HCT116 (cell line): ENCODE measurements at regions not wholly inside any gene's neighbourhood (a gene's known extent, or its start where the extent isn't known, plus 50 kb on each side); places are given as distances from the start of the nearest gene placed in this dataset.

Experiments
- ATAC-seq: fragments of 200-7000 bp; cut with Tn5 transposase; 2 replicates; pipeline ENCODE4 v1.9.1; 2020; ENCODE audit warnings: mild to moderate bottlenecking, moderate library complexity
- BruUV-seq: library from RNA; stranded (reverse); fragments of 400-500 nt; replicated peaks from 2 replicates; lab custom pipeline; 2021; lab: Mats Ljungman, UMichigan
- CTCF ChIA-PET: fragments of 300-600 bp; sonication (Branson Sonifier 250); formaldehyde crosslinking; loops from one replicate; lab custom pipeline; 2021; ENCODE audit warnings: antibody characterized with exemption; lab: Charles Lee
- POLR2A ChIA-PET: fragments of 300-600, 350-600 bp; sonication (Branson Sonifier 250); formaldehyde crosslinking; loops from one replicate; lab custom pipeline; 2021; ENCODE audit warnings: antibody characterized with exemption; lab: Charles Lee
- RAD21 ChIA-PET, 2 experiments: fragments of 300-600 bp; sonication (Branson Sonifier 250); formaldehyde crosslinking; loops; one replicate each; lab custom pipeline; 2023; ENCODE audit warnings: low total read pairs in 2 of 2; ENCODE audit not compliant: uncharacterized antibody in 2 of 2, unreplicated experiment in 2 of 2, low non-redundant PET in 1 of 2; lab: Charles Lee
- DNase-seq: peaks from one replicate; pipeline ENCODE4 v3.0.0-alpha.2; 2010; ENCODE audit warnings: low read depth, low spot score
- H2AFZ ChIP-seq: fragments of 200-600 bp; shearing (Covaris generic), sonication (generic); 2 replicates; pipeline ENCODE4 v1.6.1; 2017; ENCODE audit warnings: low read depth, mixed run types, mixed read lengths, antibody characterized with exemption, low read length; ENCODE audit not compliant: poor library complexity, severe bottlenecking
- H3K27ac ChIP-seq: 2 replicates; pipeline ENCODE4 v1.5.1; 2012; ENCODE audit warnings: low read depth, low read length
- H3K27me3 ChIP-seq: fragments of 200-600 bp; sonication (generic); 2 replicates; pipeline ENCODE4 v1.6.1; 2016; ENCODE audit warnings: mixed run types, low read length, mixed read lengths; ENCODE audit not compliant: insufficient read depth
- H3K36me3 ChIP-seq, 2 experiments: fragments of 200-500 bp in 1 of 2; fragments of 200-600 bp in 1 of 2; sonication (Bioruptor generic) in 1 of 2; sonication (generic) in 1 of 2; 2 replicates each; pipeline versions ENCODE4 v1.5.1 to v1.6.1; 2014 to 2016; ENCODE audit warnings: low read length in 2 of 2, inconsistent platforms in 1 of 2, mixed read lengths in 1 of 2, mixed run types in 1 of 2; ENCODE audit not compliant: insufficient read depth in 2 of 2, control insufficient read depth in 1 of 2
- H3K4me1 ChIP-seq, 2 experiments: fragments of 200-600 bp in 1 of 2; sonication (generic) in 1 of 2; 2 replicates each; pipeline versions ENCODE4 v1.5.1 to v1.6.1; 2012 to 2017; ENCODE audit warnings: low read length in 2 of 2, inconsistent platforms in 1 of 2, mild to moderate bottlenecking in 1 of 2, mixed read lengths in 1 of 2, mixed run types in 1 of 2, moderate library complexity in 1 of 2; ENCODE audit not compliant: insufficient read depth in 2 of 2, control insufficient read depth in 1 of 2
- H3K4me2 ChIP-seq: fragments of 200-600 bp; sonication (generic); 2 replicates; pipeline ENCODE4 v1.6.1; 2017; ENCODE audit warnings: mixed run types, low read length, mixed read lengths
- H3K4me3 ChIP-seq, 2 experiments: fragments of 200-600 bp in 1 of 2; sonication (generic) in 1 of 2; replicated peaks in 1 of 2; 2 replicates each; pipeline ENCODE4 v1.5.1; 2011 to 2016; ENCODE audit warnings: low read length in 2 of 2, control low read depth in 1 of 2, low read depth in 1 of 2, mild to moderate bottlenecking in 1 of 2, mixed read lengths in 1 of 2, mixed run types in 1 of 2
- H3K79me2 ChIP-seq: fragments of 200-600 bp; sonication (generic); 2 replicates; pipeline ENCODE4 v1.6.1; 2017; ENCODE audit warnings: mild to moderate bottlenecking, mixed run types, low read length, moderate library complexity, mixed read lengths; ENCODE audit not compliant: insufficient read depth
- H3K9ac ChIP-seq: fragments of 200-600 bp; sonication (generic); 2 replicates; pipeline ENCODE4 v1.6.1; 2016; ENCODE audit warnings: low read length, mixed read lengths
- H3K9me2 ChIP-seq: fragments of 200-600 bp; sonication (generic), shearing (Covaris generic); 2 replicates; pipeline ENCODE4 v1.6.1; 2017; ENCODE audit warnings: mixed run types, mild to moderate bottlenecking, moderate library complexity; ENCODE audit not compliant: insufficient read depth
- H3K9me3 ChIP-seq, 2 experiments: fragments of 200-500 bp in 1 of 2; fragments of 200-600 bp in 1 of 2; sonication (Bioruptor generic) in 1 of 2; sonication (generic) in 1 of 2; 2 replicates each; pipeline ENCODE4 v1.6.1; 2014 to 2017; ENCODE audit warnings: low read length in 2 of 2, mixed read lengths in 2 of 2, inconsistent platforms in 1 of 2, low read depth in 1 of 2, mild to moderate bottlenecking in 1 of 2, mixed run types in 1 of 2, moderate library complexity in 1 of 2; ENCODE audit not compliant: control insufficient read depth in 1 of 2, insufficient read depth in 1 of 2
- H4K20me1 ChIP-seq: fragments of 200-600 bp; sonication (generic), shearing (Covaris generic); 2 replicates; pipeline ENCODE4 v1.6.1; 2017; ENCODE audit warnings: mixed run types, mild to moderate bottlenecking, moderate library complexity; ENCODE audit not compliant: insufficient read depth
- CEBPB ChIP-seq: IDR thresholded peaks from 2 replicates; pipeline ENCODE4 v1.6.1; 2012; ENCODE audit warnings: low read depth
- CTCF ChIP-seq, 3 experiments: fragments of 200-600 bp in 1 of 3; sonication (generic) in 1 of 3; IDR thresholded peaks in 2 of 3; conservative IDR thresholded peaks in 1 of 3; 2 replicates each; pipeline ENCODE4 v1.5.1; 2012 to 2017; ENCODE audit warnings: low read depth in 2 of 3, low read length in 2 of 3, antibody characterized with exemption in 1 of 3, borderline replicate concordance in 1 of 3, control low read depth in 1 of 3, mild to moderate bottlenecking in 1 of 3, mixed read lengths in 1 of 3, mixed run types in 1 of 3, moderate library complexity in 1 of 3; ENCODE audit not compliant: insufficient read depth in 1 of 3
- EZH2 ChIP-seq: fragments of 200-600 bp; sonication (generic); IDR thresholded peaks from 2 replicates; pipeline ENCODE4 v1.6.1; 2017; ENCODE audit warnings: antibody characterized with exemption, mixed run types
- EZH2phosphoT487 ChIP-seq: fragments of 200-600 bp; IDR thresholded peaks from 2 replicates; pipeline ENCODE4 v1.6.1; 2018; ENCODE audit warnings: antibody characterized with exemption, borderline replicate concordance
- POLR2A ChIP-seq: IDR thresholded peaks from 2 replicates; pipeline ENCODE4 v1.7.0; 2011; ENCODE audit warnings: borderline replicate concordance; ENCODE audit not compliant: insufficient read depth, insufficient read length; ENCODE audit errors: extremely low read depth
- POLR2AphosphoS5 ChIP-seq: IDR thresholded peaks from 2 replicates; pipeline ENCODE4 v1.6.1; 2011; ENCODE audit warnings: mild to moderate bottlenecking, low read depth, low read length, moderate library complexity
- YY1 ChIP-seq: IDR thresholded peaks from 2 replicates; pipeline ENCODE4 v1.6.1; 2011; ENCODE audit warnings: low read length, low read depth, moderate library complexity, mild to moderate bottlenecking; ENCODE audit not compliant: insufficient replicate concordance; ENCODE audit errors: extremely low read depth
- ZFX ChIP-seq: fragments of 450-650 bp; IDR thresholded peaks from 2 replicates; pipeline ENCODE4 v1.6.1; 2017
- ZNF274 ChIP-seq: fragments of 200-500 bp; sonication (Bioruptor generic); IDR thresholded peaks from 2 replicates; pipeline ENCODE4 v1.6.1; 2014; ENCODE audit warnings: mild to moderate bottlenecking, low read depth, low read length, inconsistent platforms
- intact Hi-C: fragments of 100-400 bp; cut with micrococcal nuclease; formaldehyde crosslinking; loops from 2 replicates; pipeline ENCODE4 v1.10.0; 2022
- TF ChIP-seq, protein P1 (sequence below): IDR thresholded peaks from 2 replicates; pipeline ENCODE4 v1.6.1; 2011; ENCODE audit warnings: mild to moderate bottlenecking, low read length, moderate library complexity; ENCODE audit not compliant: insufficient replicate concordance; ENCODE audit errors: extremely low read depth

DNA sequence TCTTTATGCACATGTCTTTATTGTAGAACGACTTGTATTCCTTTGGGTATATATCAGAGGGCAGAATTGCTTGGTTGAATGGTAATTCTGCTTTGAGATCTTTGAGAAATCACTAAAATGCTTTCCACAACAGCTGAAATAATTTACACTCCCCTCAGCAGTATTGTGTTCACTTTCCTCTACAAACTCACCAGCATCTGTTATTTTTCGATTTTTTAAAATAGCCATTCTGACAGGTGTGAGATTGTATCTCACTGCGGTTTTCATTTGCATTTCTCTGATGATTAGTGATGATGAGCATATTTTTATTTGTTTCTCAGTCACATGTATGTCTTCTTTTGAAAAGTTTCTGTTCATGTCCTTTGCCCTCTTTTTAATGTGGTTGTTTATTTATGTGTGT lies 459.8 kb downstream of the PABPC4L start:
- RAD21 ChIA-PET: no interaction called here
- intact Hi-C loops: no loop called here
- Histone ChIP-seq H3K79me2 (no peaks in the 10 kb centered on the region), H3K36me3 (no peaks in the 10 kb centered on the region), H4K20me1 (no peaks in the 10 kb centered on the region), H2AFZ (no peak overlapping the region), H3K4me2 (no peak overlapping the region), H3K4me1 (no peaks in the 10 kb centered on the region), H3K9me2 (no peaks in the 10 kb centered on the region), H3K27ac (no peak overlapping the region), H3K9me3 (no peaks in the 10 kb centered on the region), H3K4me3 (no peak overlapping the region), H3K9ac (no peak overlapping the region), H3K27me3 (no peaks in the 10 kb centered on the region)
- no TSS peak for BruUV-seq
- DNase-seq (no peak), ATAC-seq (no peak)
- TF ChIP-seq CEBPB: no peak
- TF ChIP-seq POLR2AphosphoS5: no peak
- TF ChIP-seq EZH2phosphoT487: no peak
- TF ChIP-seq YY1: no peak
- TF ChIP-seq ZNF274: no peak
- TF ChIP-seq EZH2: no peak
- no peak for TF ChIP-seq ZFX
- TF ChIP-seq, protein P1, sequence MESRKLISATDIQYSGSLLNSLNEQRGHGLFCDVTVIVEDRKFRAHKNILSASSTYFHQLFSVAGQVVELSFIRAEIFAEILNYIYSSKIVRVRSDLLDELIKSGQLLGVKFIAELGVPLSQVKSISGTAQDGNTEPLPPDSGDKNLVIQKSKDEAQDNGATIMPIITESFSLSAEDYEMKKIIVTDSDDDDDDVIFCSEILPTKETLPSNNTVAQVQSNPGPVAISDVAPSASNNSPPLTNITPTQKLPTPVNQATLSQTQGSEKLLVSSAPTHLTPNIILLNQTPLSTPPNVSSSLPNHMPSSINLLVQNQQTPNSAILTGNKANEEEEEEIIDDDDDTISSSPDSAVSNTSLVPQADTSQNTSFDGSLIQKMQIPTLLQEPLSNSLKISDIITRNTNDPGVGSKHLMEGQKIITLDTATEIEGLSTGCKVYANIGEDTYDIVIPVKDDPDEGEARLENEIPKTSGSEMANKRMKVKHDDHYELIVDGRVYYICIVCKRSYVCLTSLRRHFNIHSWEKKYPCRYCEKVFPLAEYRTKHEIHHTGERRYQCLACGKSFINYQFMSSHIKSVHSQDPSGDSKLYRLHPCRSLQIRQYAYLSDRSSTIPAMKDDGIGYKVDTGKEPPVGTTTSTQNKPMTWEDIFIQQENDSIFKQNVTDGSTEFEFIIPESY: no peak
- no peak for TF ChIP-seq POLR2A
- no peak for TF ChIP-seq CTCF (IDR thresholded peaks at IDR 0.05 in 2 of 3, conservative IDR thresholded peaks at IDR 0.05 in 1 of 3; ENCODE audit: borderline replicate concordance in 1 of 3, insufficient read depth in 1 of 3, low read depth in 2 of 3, low read length in 2 of 3)
- CTCF ChIA-PET: no interaction called here
- POLR2A ChIA-PET: no interaction called here
